ENCODE measurements at regions not wholly inside any gene's neighbourhood (a gene's known extent, or its start where the extent isn't known, plus 50 kb on each side); places are given as distances from the start of the nearest gene placed in this dataset.

DNA sequence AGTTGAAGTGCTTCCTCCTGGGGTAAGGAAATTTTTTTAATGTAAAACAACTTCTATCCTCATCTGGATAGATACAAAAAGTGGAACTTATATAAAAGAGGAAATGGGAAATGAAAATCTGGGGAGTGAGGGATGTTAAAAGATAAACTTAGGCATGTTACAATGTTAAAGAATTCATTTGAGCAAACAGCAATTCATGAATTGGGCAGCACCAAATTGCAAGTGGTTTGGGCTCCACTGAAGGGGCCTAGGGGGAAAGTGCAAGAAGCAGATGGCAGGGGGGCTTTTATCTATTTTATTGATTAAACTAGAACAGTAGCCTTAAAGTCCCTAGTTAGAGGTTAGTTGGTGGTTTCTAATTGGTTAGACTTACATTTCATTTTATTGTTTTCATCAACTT, 118.1 kb upstream of the NAP1L1 start:
- ATAC-seq = no peak
- peaks cover 0 to 47% (median 27%) of the 10 kb centered on the region in 12 donors for H3K9me3 ChIP-seq
- H3K4me1 ChIP-seq = no peaks in the 10 kb centered on the region
- H3K4me3 ChIP-seq = no peak overlapping the region
- no peaks in the 10 kb centered on the region for H3K27me3 ChIP-seq
- H3K36me3 ChIP-seq = no peaks in the 10 kb centered on the region
- intact Hi-C loops (cut with DNase I) = no loop called here
- H3K27ac ChIP-seq = no peak overlapping the region
- DNase-seq = no peak
- TF ChIP-seq CTCF (IDR thresholded peaks at IDR 0.05) = no peak
- no peak for TF ChIP-seq POLR2A (IDR thresholded peaks at IDR 0.05)

GRCh38 chr12:76201758-76202157, 117.3 kb upstream of the NAP1L1 start:
- H3K27ac ChIP-seq = no peak overlapping the region
- TF ChIP-seq POLR2A (IDR thresholded peaks at IDR 0.05) = no peak
- ATAC-seq (no peak), DNase-seq (no peak)
- intact Hi-C loops (cut with DNase I) = no loop called here
- no peaks in the 10 kb centered on the region for H3K27me3 ChIP-seq
- H3K36me3 ChIP-seq = no peaks in the 10 kb centered on the region
- no peaks in the 10 kb centered on the region for H3K4me1 ChIP-seq
- H3K4me3 ChIP-seq = no peak overlapping the region
- H3K9me3 ChIP-seq = peaks cover 0 to 48% (median 27%) of the 10 kb centered on the region in 12 donors

DNA sequence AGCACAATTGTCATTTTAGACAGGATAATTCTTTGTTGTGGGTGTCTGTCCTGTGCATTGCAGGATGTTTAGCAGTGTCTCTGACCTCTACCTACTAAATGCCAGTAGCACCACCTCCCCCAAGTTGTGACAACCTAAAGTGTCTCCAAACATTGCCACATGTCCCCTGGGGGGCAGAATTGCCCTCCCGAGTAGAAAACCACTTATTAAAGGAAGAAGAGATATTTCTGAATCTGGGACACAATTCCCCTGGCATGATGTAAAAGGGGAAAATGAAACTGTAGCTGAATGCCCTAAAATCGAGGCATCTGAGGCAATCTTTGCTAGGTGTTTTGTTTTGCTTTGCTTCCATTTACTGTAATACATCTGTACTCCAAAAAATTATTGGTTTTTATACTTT, 116.8 kb upstream of the NAP1L1 start:
- peaks cover 0 to 48% (median 27%) of the 10 kb centered on the region in 12 donors for H3K9me3 ChIP-seq
- intact Hi-C loops (cut with DNase I) = no loop called here
- no peak for TF ChIP-seq CTCF (IDR thresholded peaks at IDR 0.05)
- no peak for TF ChIP-seq POLR2A (IDR thresholded peaks at IDR 0.05)
- H3K4me3 ChIP-seq = no peak overlapping the region
- no peak for ATAC-seq
- no peaks in the 10 kb centered on the region for H3K4me1 ChIP-seq
- no peak overlapping the region for H3K27ac ChIP-seq
- no peaks in the 10 kb centered on the region for H3K27me3 ChIP-seq
- H3K36me3 ChIP-seq = no peaks in the 10 kb centered on the region
- WGBS, 4 donors = 36 to 48% (median 48%) methylated on average over 2 of the region's 2 CpGs
- DNase-seq = no peak

- no peak overlapping the region for H3K4me3 ChIP-seq
- intact Hi-C loops (cut with DNase I) = no loop called here
- H3K36me3 ChIP-seq = no peaks in the 10 kb centered on the region
- H3K27me3 ChIP-seq = no peaks in the 10 kb centered on the region
- H3K4me1 ChIP-seq = no peaks in the 10 kb centered on the region
- 77 to 88% (median 82%) methylated on average over 2 of the region's 2 CpGs for WGBS, 4 donors
- H3K27ac ChIP-seq = no peak overlapping the region
- no peak for ATAC-seq
- no peak for DNase-seq
- peaks cover 0 to 48% (median 27%) of the 10 kb centered on the region in 12 donors for H3K9me3 ChIP-seq
- TF ChIP-seq POLR2A (IDR thresholded peaks at IDR 0.05) (no peak), CTCF (IDR thresholded peaks at IDR 0.05) (no peak)
These were observed 115.3 kb upstream of the NAP1L1 start for GRCh38 chr12:76199808-76200207.

DNA sequence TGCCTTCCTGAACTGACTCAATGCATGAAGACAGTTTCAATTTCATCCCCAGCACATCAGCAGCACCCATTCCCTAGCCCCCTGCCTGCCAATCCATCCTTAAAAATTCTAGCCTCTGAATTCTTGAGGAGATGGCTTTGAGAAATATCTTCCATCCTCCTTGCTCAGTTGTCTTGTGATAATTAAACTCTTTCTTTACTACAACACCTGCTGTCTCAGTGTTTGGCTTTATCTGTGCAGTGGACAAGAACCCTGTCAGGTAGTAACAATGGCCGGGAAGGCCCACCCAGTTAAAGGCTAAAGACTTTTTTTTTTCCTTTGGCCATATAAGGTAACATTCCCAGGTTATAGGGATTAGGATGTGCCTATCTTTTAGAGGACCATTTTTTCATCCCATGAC, 114.4 kb upstream of the NAP1L1 start:
- 90 to 94% (median 92%) methylated on average over 1 of the region's 1 CpG for WGBS, 4 donors
- H3K27ac ChIP-seq = no peak overlapping the region
- peaks cover 0 to 48% (median 27%) of the 10 kb centered on the region in 12 donors for H3K9me3 ChIP-seq
- H3K27me3 ChIP-seq = no peaks in the 10 kb centered on the region
- TF ChIP-seq POLR2A (IDR thresholded peaks at IDR 0.05) (no peak), CTCF (IDR thresholded peaks at IDR 0.05) (no peak)
- intact Hi-C loops (cut with DNase I) = no loop called here
- DNase-seq (no peak), ATAC-seq (no peak)
- H3K4me3 ChIP-seq = no peak overlapping the region
- no peaks in the 10 kb centered on the region for H3K36me3 ChIP-seq
- H3K4me1 ChIP-seq = no peaks in the 10 kb centered on the region
